Bronchial epithelial cell (primary cell): ENCODE measurements at regions not wholly inside any gene's neighbourhood (a gene's known extent, or its start where the extent isn't known, plus 50 kb on each side); places are given as distances from the start of the nearest gene placed in this dataset.

Source experiments
- DNase-seq: peaks from one replicate; pipeline ENCODE4 v3.0.0-alpha.2; 2010; ENCODE audit warnings: low read depth
- FAIRE-seq: peaks from 2 replicates; lab custom pipeline; 2011; peaks lifted over from hg19 to GRCh38; lab: Jason Lieb, UNC
- H3K27me3 ChIP-seq: 2 replicates; pipeline ENCODE4 v1.5.1; 2011; ENCODE audit warnings: low read length; ENCODE audit not compliant: control insufficient read depth, insufficient read depth
- H3K36me3 ChIP-seq: 2 replicates; pipeline ENCODE4 v1.5.1; 2011; ENCODE audit warnings: low read length; ENCODE audit not compliant: control insufficient read depth, insufficient read depth
- H3K4me3 ChIP-seq: 2 replicates; pipeline ENCODE4 v1.5.1; 2011; ENCODE audit warnings: mild to moderate bottlenecking, low read depth, low read length, control low read depth
- CTCF ChIP-seq: IDR thresholded peaks from 2 replicates; pipeline ENCODE4 v1.5.1; 2011; ENCODE audit warnings: mild to moderate bottlenecking, moderate library complexity, low read length, control low read depth, inconsistent platforms; ENCODE audit not compliant: insufficient read depth, severe bottlenecking

DNA sequence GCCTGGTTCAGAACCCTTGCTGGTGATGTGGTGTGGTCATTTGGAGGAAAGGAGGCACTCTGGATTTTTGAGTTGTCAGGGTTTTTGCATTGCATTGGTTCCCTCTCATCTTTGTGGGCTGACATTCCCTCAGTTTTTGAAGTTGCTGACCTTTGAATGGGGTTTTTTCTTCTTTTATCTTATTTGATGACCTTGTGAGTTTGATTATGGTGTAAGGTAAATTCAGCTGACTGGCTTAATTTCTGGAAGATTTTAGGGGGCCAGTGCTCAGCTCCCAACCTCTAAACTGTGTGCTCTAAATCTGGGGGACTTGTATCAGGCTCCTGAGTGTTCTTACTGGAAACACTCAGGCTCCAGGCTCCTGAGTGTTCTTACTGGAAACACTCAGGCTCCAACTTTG, 225.9 kb downstream of the MEIS1 start:
- DNase-seq (no peak), FAIRE-seq (no peak)
- H3K4me3 ChIP-seq = no peak overlapping the region
- H3K27me3 ChIP-seq = peaks cover 2% of the 10 kb centered on the region
- H3K36me3 ChIP-seq = no peaks in the 10 kb centered on the region
- TF ChIP-seq CTCF = no peak

- TF ChIP-seq CTCF = no peak
- peak; percentile 68 for FAIRE-seq
- Histone ChIP-seq H3K27me3 (peaks cover 2% of the 10 kb centered on the region), H3K36me3 (no peaks in the 10 kb centered on the region), H3K4me3 (no peak overlapping the region)
- no peak for DNase-seq
These were observed 226.6 kb downstream of the MEIS1 start for GRCh38 chr2:66661253-66662173.

GRCh38 chr2:66665124-66665984, 230.4 kb downstream of the MEIS1 start:
- FAIRE-seq = peak; percentile 18
- H3K27me3 ChIP-seq = peaks cover 2% of the 10 kb centered on the region
- no peaks in the 10 kb centered on the region for H3K36me3 ChIP-seq
- TF ChIP-seq CTCF = no peak
- no peak overlapping the region for H3K4me3 ChIP-seq
- peak; percentile 44 for DNase-seq

DNA sequence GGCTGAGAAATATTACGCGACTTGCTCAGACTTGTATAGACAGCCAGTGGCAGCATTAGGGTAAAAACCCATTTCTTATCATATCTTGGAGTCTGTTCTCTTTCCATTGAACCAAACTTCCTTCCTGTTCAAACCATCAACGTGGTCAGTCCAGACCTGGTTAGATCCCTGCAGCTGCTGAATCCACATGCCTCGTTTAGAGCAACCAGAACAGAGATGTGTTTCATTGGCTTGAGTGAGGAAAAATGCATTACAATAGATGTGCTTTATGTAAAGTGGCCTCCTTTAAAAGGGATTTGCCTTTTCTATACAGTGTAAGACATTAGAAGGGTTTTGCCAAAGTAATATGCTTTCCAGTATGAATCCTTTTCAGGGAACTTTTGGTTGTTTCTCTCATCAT, 232.4 kb downstream of the MEIS1 start:
- H3K27me3 ChIP-seq = no peaks in the 10 kb centered on the region
- no peak for TF ChIP-seq CTCF
- DNase-seq (no peak), FAIRE-seq (no peak)
- no peaks in the 10 kb centered on the region for H3K36me3 ChIP-seq
- H3K4me3 ChIP-seq = no peak overlapping the region

GRCh38 chr2:66673286-66673685, 238.4 kb downstream of the MEIS1 start:
- no peak overlapping the region for H3K4me3 ChIP-seq
- DNase-seq = no peak
- no peaks in the 10 kb centered on the region for H3K27me3 ChIP-seq
- H3K36me3 ChIP-seq = no peaks in the 10 kb centered on the region
- no peak for TF ChIP-seq CTCF
- FAIRE-seq = no peak
